Fibroblast of villous mesenchyme (primary cell): ENCODE measurements at regions not wholly inside any gene's neighbourhood (a gene's known extent, or its start where the extent isn't known, plus 50 kb on each side); places are given as distances from the start of the nearest gene placed in this dataset.

Experiments used
- DNase-seq: peaks from one replicate; pipeline ENCODE4 v3.0.0-alpha.2; 2010; ENCODE audit warnings: low read depth
- H3K4me3 ChIP-seq: 2 replicates; pipeline ENCODE4 v1.5.1; 2011; ENCODE audit warnings: low read depth, mild to moderate bottlenecking, low read length
- CTCF ChIP-seq: IDR thresholded peaks from 2 replicates; pipeline ENCODE4 v1.5.1; 2012; ENCODE audit warnings: low read depth, mild to moderate bottlenecking, low read length; ENCODE audit not compliant: insufficient read depth

GRCh38 chr5:37983463-37983862 is 143.6 kb upstream of the GDNF start:
- TF ChIP-seq CTCF: no peak
- H3K4me3 ChIP-seq: no peak overlapping the region
- no peak for DNase-seq

- TF ChIP-seq CTCF: no peak
- no peak for DNase-seq
- H3K4me3 ChIP-seq: no peak overlapping the region
Observed at GRCh38 chr5:37979559-37979958, 139.7 kb upstream of the GDNF start.

DNA sequence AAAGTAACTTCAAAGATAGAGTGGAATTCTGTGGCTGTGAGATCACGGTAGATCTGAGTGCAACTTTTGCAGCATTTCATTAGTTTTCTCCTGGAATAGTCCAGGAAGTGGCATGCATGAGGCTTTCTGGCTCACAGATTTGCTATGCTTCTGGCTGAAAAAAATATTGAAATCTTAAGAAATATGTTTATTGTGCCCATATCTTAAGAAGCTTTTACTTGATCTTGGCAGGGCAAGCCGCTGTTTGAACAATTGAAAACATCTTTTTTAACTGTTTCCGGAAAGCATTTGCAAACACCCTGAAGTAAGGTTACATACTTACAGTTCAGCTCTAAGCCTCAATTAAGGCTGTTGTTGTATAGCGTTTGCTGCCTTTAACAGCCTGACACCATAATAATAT is 135.7 kb upstream of the GDNF start:
- TF ChIP-seq CTCF: no peak
- H3K4me3 ChIP-seq: no peak overlapping the region
- no peak for DNase-seq

DNA sequence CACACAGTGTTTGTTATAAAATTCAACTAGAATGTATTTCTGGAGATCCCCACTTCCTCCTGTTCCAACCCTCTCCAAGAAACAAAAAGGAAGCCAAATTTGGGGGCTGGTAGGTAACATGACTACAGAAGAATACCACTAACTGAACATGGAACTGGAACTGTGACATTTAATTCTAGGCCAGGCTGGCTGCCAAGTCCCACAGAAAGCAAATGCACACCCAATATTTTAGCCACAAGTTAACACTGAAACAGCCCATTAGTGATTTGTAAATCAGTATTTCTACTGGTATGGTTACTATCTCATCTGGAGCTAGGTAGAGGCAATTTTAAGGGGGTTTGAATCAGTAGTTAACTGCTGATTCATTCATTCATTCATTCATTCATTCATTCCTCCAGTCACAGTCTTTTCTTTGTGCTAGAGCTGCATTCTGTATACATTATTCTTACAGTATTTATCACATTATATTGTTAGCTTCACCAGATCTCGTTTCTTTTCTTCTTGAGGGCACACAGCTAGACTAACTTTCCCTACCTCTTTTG is 131.7 kb upstream of the GDNF start:
- TF ChIP-seq CTCF: no peak
- DNase-seq: no peak
- H3K4me3 ChIP-seq: no peak overlapping the region

GRCh38 chr5:37966871-37967270 is 127.0 kb upstream of the GDNF start:
- DNase-seq: no peak
- H3K4me3 ChIP-seq: no peak overlapping the region
- no peak for TF ChIP-seq CTCF

DNA sequence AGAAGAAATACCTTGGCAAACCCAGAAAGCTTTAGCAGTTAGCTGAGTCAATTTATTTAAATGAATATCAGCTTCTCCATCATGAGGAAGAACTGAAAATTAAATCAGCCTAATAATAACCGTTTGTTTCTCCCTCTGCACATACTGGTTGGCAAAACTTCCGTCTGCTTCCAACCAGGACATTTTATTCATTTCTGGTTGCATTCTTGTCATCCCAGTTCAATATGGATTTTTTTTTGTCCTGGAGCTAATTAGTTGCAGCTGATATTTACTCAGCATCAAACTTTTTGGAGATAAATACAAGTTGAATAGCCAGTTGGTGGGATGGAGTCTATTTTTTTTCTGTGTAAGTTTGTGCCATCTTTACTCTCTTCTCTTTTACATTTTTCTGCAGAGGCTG is 126.5 kb upstream of the GDNF start:
- no peak for DNase-seq
- TF ChIP-seq CTCF: no peak
- H3K4me3 ChIP-seq: no peak overlapping the region

DNA sequence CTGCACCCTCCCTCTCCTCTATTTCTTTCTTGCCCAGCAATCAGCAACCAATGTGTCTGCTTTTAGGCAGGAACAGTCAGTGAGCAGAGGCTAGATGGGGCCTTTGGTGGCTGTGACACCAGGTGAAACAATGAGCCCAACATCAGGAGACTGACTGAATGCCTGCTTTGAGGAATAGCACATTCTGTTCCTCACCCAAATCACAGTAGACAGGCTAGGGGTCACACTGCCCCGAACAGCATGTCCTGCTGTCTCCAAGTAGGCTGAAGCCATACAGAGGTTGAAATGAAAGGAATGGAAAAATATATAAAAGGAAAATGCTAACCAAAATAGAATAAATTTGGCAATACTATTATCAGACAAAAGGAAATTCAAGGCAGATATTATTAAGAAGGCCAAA is 122.5 kb upstream of the GDNF start:
- no peak for DNase-seq
- no peak for TF ChIP-seq CTCF
- no peak overlapping the region for H3K4me3 ChIP-seq
